Activated CD4-positive, alpha-beta T cell treated with anti-CD3 and anti-CD28 coated beads, Interleukin-2, Interleukin-6, amounts not matched to agents 100 ng/mL and 50 ng/mL, durations not matched to agents 16 hours and 8 hours (primary cell): ENCODE measurements at regions not wholly inside any gene's neighbourhood (a gene's known extent, or its start where the extent isn't known, plus 50 kb on each side); places are given as distances from the start of the nearest gene placed in this dataset.
"Not testable (repeated sequence)": the region's sequence is repeated elsewhere in the genome, so short reads cannot be mapped to it uniquely, and the experiment has no call there.

ENCODE experiments used
- DNase-seq: peaks from one replicate; pipeline ENCODE4 v3.0.0-alpha.2; 2020

DNA sequence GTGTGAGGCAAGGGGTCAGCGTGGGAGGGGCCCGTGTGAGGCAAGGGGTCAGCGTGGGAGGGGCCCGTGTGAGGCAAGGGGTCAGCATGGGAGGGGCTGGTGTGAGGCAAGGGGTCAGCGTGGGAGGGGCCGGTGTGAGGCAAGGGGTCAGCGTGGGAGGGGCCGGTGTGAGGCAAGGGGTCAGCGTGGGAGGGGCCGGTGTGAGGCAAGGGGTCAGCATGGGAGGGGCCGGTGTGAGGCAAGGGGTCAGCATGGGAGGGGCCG is 119.2 kb downstream of the SEPTIN14 start:
- not testable (repeated sequence) for DNase-seq

DNA sequence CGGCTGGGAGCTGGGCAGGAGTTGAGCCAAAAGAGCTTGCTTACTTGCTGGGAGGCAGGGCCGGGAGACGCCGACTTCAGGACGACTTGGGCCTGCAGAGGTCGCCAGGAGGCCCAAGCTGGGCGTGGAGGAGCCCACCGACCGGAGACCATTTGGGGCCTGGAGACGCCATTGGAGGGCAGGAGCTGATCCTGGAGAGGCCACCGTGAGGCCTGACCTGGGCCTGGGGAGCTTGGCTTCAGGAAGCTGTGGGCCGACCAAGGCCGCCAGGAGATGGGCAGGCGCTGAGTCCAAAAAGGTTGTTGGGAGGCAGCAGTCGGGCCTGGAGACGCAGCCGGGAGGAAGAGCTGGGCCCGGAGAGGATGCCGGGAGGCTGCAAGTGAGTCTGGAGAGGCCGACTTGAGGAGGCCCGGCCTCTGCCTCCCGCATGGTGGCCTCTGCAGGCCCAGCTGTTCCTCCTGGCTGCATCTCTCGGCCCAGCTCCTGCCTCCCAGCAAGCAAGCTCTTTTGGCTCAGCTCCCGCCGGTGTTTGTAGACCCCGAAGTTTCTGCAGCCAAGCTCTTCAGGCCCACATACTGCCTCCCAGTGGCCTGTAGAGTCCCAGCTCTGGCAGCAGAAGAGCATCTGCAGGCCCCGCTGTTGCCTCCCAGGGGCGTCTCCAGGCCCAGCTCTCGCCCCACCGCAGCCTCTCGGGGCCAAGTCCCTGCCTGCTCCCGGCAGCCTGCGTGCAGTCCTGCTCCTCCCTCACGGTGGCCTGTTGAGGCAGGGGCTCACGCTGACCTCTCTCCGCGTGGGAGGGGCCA is 119.7 kb downstream of the SEPTIN14 start:
- DNase-seq = not testable (repeated sequence)

DNA sequence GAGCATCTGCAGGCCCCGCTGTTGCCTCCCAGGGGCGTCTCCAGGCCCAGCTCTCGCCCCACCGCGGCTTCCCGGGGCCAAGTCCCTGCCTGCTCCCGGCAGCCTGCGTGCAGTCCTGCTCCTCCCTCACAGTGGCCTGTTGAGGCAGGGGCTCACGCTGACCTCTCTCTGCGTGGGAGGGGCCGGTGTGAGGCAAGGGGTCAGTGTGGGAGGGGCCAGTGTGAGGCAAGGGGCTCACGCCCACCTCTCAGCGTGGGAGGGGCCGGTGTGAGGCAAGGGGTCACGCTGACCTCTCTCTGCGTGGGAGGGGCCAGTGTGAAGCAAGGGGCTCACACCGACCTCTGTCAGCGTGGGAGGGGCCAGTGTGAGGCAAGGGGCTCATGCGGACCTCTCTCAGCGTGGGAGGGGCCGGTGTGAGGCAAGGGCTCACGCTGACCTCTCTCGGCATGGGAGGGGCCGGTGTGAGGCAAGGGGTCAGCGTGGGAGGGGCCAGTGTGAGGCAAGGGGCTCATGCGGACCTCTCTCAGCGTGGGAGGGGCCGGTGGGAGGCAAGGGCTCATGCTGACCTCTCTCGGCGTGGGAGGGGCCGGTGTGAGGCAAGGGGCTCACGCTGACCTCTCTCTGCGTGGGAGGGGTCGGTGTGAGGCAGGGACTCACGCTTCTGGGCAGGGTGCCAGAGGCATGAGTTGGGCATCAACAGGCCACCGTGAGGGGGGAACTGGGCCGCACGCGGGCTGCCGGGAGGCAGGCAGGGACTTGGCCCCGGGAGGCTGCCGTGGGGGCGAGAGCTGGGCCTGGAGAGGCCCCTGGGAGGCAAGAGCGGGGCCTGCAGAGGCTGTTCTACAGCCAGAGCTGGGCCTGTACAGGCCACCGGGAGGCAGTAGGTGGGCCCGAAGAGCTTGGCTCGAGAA is 120.6 kb downstream of the SEPTIN14 start:
- DNase-seq = not testable (repeated sequence)

DNA sequence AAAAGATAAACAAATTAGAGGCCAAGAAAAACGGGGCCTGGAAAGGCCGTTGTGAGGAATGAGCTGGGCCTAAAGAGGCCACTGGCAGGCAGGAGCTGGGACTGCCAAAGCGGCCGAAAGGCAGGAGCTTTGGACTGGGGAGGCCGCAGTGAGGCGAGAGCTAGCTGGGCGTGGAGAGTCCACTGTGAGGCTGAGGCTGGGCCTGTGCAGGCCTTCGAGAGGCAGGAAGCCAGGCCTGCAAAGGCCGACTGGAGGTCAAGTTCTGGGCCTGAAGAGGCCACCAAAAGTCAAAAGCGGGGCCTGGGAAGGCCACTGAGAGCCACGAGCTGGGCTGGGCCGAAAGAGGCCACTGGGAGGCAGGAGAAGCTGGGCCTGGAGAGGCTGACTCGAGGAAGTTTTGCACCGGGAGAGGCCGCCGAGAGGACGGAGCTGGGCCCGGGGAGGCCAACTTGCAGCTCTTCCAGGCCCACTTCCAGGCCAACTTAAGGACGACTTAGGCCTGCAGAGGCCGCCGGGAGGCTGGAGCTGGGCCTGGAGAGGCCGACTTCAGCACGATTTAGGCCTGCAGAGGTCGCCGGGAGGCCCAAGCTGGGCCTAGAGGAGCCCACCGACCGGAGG is 121.8 kb downstream of the SEPTIN14 start:
- DNase-seq = not testable (repeated sequence)

DNA sequence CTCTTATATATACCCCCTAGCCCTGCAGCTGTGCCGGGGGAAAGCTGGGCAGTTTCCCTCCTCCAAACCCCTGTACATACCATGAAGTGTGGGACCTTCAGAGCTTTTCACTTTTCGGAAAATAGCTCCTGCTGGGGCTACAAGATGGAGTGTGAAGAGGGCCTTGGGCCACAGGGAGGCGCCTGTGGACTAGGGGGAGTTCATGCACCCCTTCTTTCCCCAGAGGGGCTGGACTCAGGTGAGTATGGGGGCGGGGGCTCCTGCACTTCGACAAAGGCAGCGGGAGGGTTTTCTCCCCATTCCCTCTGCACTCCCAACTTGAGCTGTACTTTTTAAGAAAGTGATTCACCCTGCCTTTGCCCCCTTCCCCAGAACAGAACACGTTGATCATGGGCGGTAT is 122.5 kb downstream of the SEPTIN14 start:
- DNase-seq = not testable (repeated sequence)

DNA sequence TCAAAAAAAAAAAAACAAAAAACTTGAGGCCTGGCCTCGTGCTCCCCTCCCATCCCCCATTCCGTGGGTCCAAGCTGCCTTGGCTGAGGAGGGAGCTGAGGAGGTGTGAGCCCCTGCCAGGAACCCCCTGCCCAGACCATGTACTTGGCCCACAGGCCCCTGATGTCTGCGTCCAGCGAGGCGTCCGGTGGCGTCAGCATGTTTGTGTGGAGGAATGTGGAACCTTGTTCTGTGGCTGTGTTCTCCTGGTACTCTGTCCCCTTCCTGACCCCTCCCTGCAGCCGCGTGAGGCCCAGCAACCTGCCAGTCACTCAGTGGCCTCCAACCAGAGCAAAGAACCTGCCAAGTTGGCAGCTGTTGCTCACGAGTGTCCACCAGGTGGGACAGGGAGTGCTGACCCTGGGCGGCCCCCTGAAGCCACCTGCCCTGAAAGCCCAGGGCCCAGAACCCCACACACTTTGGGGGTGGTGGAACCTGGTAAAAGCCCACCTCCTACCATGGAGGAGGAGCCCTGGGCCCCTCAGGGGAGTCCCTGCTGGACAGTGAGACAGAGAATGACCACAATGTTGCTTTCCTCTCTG is 125.8 kb downstream of the SEPTIN14 start:
- DNase-seq = not testable (repeated sequence)

DNA sequence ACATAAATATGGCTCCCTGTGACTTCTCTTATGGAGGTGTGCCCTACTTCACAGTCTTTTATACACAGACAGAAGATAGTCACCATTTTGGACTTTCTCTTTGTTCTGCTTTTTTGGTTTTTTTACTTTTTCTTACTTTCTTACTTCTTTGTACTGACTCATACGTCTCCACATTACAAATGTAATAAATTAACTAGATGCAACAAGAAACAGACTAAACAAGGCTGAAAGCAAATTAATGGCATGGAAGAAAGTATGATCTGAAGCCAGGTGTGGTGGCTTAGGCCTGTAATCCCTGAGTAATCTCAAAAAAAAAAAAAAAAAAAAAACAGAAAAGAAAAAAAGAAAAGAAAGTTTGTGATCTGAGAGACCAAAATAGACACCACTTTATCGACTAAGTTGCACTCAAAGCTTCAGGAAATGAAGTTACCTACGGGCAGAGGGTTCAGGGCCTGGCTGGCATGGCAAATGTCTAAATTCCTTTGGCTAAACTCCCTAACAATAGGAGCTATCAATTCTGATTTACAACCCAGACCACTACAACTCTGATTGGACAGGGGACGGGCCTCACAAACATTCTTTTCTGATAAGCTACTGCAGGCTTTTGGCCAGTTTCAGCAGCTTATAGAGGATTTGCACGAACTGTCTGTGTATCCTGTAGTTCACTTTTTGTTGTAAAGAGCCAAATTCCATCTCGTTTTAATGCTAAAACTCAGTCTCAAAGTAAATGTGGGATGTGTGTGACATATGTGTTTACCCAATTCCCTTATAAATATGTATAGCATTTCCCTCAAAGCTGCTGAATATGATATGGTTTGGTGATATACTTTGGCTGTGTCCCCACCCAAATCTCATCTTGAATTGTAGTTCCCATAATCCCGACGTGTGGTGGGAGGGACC is 129.1 kb downstream of the SEPTIN14 start:
- no peak for DNase-seq

DNA sequence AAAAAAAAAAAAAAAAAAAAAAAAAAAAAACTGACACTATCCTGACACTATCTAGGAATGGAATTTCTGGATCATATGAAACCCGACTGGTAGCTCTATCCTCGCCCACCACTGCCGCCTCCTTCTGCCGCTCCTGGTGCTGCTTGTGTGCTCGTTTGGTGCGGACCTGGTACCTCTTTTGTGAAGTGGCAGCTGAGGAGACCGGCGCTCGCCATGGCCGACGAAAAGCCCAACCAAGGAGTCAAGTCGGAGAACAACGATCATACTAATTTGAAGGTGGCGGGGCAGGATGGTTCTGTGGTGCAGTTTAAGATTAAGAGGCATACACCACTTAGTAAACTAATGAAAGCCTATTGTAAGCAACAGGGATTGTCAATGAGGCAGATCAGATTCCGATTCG is 130.6 kb downstream of the SEPTIN14 start:
- DNase-seq = no peak

DNA sequence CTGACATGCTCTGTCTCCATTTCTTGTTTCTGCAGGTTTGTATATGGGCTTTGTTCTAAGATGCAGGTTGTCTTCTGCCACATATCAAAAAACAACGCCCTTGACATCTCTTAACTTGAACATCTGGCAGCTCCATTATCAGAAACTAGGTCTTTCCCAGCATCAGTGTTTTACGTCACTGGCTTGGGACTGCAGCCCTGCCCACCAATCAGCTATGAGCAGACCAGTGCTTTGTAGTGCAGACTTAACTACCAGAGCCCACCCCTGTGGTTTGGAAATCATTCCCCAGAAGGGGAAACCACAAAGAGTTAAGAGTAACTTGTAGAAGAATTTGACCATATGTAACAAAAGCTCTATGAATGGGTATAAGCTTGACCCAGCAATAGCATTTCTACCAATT is 132.4 kb downstream of the SEPTIN14 start:
- no peak for DNase-seq

DNA sequence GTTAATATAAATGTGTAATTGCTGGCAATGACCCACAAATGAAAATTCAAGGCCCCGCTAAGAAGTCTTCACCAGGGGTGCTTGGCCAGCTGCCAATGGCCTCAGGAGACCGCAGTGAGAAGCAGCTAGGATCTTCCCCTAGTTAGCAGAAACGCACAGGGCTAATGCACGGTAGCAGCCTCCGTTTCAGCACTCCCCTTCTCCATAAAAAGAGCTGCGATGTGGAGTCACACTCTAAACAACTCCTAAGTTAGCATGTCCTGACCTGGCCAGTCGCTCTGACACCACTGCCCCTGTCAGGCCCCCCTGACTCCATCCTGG is 139.0 kb downstream of the SEPTIN14 start:
- no peak for DNase-seq

DNA sequence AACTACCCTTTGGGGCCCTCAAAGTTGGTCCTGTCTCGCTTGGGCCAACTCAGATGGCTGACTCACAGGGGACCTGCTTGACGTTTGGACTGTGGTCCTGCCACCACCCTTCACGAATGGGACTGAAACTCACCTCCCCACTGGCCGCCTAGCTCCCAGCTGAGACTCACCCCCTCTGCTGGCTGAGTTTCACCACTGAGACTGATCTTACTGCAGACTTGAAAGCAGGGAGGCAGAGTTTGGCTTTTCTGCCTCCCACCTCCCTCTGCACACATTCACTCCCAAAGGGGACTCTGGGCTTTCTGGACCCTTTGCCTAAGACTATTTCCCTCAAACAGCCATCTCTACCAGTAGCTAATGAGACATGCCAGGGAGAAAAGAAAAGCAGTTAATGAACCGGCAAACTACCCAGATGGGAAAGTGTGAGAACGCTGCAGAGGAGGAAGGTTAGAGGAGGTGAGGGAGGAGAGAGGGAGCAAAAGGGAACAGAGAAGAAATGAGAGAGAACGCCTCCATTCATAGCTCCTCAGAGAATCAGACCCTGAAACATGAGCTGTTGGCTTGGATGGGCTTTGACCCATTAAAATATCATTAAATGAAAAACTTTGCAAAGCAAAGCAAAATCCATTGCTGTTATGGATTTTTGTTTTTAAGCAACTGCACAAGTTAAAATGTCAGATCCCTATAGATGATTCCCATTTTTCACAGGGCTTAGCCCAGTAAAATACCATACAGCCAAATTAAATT is 139.5 kb downstream of the SEPTIN14 start:
- DNase-seq = not testable (repeated sequence)

DNA sequence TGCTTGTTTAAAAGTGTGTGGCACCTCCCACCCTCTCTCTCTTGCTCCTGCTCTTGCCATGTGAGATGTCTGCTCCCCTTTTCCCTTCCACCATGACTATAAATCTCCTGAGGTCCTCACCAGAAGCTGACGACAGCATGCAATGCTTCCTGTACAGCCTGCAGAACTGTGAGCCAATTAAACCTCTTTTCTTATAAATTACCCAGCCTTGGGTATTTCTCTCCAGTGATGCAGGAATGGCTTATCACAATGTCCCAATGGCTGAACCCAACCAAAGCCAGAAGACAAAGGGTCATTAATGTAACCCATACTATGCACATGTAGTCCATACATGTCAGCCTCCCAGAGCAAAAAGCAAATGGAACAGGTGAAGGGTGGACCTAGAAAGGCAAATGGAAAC is 141.5 kb downstream of the SEPTIN14 start:
- DNase-seq = not testable (repeated sequence)

DNA sequence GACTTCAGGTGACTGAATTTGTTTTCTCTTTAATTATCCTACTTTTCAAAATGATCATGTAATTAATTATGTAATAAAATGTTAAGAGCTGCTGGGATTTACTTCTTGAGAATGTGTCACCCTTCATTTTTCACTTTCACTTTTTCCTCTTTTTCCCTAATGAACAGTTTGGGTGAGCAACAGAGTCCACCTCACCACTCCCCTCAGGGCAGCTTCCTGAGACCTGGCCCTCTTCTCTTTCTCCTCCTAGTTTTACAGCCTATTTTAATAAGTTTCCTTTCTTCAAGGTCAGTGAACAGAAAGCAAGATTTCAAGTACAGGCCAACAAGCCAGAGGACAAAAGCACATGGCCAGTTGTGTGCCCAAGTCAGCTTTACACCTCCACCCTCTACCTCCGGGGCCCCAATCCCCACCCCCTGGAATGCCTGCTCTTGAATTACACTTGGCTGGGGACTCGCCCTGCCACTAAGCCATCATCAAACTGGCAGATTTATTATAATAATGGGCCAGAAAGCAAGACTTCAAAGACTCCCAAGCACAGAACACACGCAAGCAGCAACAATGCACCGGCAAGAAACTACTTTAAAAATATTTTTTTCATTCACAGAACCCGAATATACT is 143.1 kb upstream of the VOPP1 start:
- not testable (repeated sequence) for DNase-seq

DNA sequence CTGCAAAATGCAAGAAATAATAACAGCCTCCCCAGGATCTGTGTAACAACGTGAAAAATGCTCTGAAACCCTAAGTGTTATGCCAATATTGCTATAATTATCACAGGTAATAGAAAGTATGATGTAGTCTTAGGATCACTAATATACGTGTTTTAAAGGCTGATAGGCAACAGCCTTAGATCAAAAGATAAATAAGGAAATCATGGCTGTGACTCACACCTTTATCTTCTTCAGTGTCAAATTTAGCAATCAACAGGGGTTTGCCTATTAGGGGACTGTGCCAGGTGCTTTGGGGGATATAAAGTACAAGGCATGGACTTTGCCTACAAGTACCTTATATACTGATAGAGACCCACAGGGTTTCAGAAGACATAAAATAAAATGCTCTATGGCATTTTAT is 142.1 kb upstream of the VOPP1 start:
- not testable (repeated sequence) for DNase-seq

DNA sequence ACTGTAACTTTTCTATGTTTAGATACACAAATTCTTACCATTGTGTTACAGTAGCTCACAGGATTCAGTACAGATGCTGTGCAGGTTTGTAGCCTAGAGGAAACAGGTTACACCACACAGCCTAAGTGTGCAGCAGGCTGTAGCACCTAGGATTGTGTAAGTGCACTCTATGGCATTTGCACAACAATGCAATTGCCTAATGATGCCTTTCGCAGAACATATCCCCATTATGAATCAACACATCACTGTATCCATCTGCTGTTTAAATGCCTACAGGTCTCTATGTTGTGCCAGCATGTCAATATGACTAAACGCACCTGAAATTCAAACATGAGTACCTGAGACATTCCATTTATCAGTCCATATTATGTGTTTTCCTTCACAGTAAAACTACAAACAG is 138.0 kb upstream of the VOPP1 start:
- DNase-seq = not testable (repeated sequence)

DNA sequence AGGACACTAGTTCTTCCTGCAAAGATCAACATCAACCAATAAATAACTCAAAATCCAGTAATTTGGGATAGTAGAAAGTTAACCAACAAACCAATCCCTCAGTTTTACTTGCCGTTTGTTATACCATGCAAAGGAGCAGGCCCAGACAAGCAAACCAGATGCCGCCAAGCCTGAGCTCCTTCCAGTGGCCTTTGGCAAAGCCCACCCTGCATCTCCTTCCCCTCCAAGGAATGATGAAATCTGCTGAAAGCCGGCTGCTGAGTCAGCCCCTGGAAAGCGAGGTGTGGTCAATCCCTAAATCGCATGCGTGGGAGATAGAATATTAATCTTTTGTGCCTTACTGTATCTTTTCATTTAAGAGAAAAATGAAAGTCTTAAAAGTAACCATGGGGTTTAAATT is 135.7 kb upstream of the VOPP1 start:
- DNase-seq = not testable (repeated sequence)

DNA sequence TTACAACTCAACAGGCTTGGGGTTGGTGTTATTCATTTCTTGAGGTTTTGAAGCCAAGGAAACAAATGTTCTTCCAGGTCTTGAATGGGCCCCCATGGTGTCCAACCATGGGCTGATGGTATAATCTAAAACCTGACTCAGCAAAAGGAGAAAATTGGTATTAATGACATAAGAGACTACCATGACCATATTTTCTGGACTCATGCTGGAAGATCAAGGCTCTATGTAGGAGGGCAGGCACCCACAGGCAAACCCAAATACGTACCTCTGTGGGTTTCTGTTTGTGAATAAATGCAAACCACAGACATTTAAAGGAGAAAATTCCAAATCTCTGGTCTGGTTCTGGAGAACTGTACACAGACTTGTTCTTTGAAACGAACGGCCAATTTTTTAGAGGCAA is 135.1 kb upstream of the VOPP1 start:
- DNase-seq = not testable (repeated sequence)

DNA sequence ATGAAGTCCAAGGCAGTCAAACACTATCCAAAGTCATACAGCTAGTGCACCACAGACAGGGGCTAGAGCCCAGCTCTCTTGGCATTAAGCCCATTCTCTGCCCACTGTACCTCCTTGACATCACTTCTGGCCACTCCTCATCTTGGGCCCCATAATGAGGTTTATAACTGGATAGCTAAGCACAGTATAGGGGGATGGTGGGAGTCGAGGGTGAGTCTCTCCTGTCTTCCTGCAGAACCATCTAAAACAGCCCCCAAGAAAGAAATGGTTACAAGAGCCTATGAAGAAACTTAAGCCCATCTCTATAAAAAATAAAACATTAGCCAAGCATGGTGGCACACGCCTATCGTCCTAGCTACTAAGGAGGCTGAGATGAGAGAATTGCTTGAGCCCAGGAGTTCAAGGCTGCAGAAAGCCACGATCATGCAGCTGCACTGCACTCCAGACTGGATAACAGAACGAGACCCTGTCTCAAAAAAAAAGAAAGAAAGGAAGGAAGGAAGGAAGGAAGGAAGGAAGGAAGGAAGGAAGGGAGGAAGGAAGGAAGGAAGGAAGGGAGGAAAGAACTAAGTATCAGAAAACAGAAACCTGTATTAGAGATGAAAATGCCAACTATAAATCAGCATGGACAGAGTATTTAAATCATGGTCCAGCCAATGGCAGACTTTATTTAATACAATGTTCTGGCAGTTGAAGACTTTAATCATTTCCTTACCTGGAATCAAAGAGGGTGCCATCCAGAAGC is 134.3 kb upstream of the VOPP1 start:
- DNase-seq = not testable (repeated sequence)

DNA sequence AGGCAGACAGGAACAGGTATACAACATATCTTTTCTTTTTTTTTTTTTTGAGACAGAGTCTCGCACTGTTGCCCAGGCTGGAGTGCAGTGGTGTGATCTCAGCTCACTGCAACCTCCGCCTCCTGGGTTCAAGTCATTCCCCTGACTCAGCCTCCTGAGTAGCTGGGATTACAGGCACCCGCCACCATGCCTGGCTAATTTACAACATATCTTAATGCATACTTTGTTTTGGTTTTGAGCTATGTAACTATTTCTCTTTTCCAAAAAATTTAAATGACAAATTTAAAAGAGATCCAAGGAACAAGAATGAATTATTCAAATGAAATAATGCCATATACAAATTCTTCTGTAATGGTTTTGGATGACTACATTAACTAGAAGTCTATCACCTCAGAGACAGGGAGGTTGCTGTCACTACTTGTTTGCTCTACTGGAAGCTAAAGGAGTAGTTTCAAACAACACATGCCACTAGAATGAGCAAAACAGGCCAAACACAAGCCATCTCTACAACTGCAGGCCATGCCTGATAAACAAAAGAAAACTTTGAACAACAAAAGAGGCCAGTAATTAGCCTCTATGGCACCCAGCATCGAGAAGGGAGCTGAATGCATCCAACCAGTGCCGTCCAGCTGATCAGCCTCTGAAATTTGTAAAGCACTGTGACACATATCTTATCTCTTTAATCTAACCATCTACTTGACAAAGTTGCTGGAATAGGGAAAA is 133.6 kb upstream of the VOPP1 start:
- DNase-seq = not testable (repeated sequence)

DNA sequence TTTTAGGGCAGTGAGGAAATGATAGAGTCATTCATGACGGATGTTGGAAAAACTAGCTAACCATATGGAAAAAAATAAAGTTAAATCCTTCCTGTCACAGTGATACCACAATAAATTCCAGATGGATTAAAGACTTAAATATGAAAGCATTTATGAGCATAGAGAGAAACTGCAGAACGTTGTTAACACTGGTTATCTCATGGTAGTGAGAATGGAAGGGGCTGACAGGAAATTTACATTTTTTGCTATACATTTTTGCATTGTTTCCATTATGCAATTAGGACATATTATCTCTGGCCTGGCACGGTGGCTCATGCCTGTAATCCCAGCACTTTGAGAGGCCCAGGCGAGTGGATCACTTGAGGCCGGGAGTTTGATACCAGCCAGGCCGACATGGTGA is 130.5 kb upstream of the VOPP1 start:
- DNase-seq = not testable (repeated sequence)
